ENCODE measurements at regions not wholly inside any gene's neighbourhood (a gene's known extent, or its start where the extent isn't known, plus 50 kb on each side); places are given as distances from the start of the nearest gene placed in this dataset.

DNA sequence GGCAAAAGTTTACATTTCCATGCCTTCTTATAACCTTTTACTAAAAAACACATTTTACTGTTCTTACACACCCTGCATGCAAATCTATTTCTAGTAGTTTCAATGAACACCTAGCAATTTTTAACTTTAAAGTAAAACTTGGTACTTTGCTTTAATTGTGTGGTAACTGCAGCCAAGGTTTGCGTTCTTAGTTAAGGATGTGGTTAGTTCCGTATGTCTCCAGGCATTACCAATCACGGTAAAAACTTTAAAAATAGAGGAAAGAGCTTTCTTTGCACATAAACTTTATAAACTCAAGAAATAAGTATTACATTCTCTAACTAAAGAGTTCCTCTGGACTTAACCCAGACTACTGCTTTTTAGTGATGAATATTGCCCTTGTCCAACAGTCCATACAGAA, 795.2 kb downstream of the SLC16A7 start:
- TF ChIP-seq, protein P1, sequence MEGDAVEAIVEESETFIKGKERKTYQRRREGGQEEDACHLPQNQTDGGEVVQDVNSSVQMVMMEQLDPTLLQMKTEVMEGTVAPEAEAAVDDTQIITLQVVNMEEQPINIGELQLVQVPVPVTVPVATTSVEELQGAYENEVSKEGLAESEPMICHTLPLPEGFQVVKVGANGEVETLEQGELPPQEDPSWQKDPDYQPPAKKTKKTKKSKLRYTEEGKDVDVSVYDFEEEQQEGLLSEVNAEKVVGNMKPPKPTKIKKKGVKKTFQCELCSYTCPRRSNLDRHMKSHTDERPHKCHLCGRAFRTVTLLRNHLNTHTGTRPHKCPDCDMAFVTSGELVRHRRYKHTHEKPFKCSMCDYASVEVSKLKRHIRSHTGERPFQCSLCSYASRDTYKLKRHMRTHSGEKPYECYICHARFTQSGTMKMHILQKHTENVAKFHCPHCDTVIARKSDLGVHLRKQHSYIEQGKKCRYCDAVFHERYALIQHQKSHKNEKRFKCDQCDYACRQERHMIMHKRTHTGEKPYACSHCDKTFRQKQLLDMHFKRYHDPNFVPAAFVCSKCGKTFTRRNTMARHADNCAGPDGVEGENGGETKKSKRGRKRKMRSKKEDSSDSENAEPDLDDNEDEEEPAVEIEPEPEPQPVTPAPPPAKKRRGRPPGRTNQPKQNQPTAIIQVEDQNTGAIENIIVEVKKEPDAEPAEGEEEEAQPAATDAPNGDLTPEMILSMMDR (IDR thresholded peaks at IDR 0.05), result no peak
- TF ChIP-seq POLR2A (IDR thresholded peaks at IDR 0.05) (no peak), POLR2AphosphoS5 (IDR thresholded peaks at IDR 0.05) (no peak)

All from prostate gland (tissue), 2 donors.